ENCODE measurements at regions not wholly inside any gene's neighbourhood (a gene's known extent, or its start where the extent isn't known, plus 50 kb on each side); places are given as distances from the start of the nearest gene placed in this dataset.

- no peaks in the 10 kb centered on the region for H3K4me1 Mint-ChIP-seq
- TF ChIP-seq CTCF (conservative IDR thresholded peaks at IDR 0.05), result no peak
- DNase-seq (ENCODE audit: low read depth, low spot score), result no peak
- no peak overlapping the region for H3K27ac Mint-ChIP-seq (ENCODE audit: unreplicated experiment)
- H3K27me3 Mint-ChIP-seq (ENCODE audit: low read depth), result peaks cover 3% of the 10 kb centered on the region
- no peak overlapping the region for H3K4me3 Mint-ChIP-seq
- H3K9me3 Mint-ChIP-seq, result peaks cover 3% of the 10 kb centered on the region
- H3K36me3 Mint-ChIP-seq (ENCODE audit: low read depth), result no peaks in the 10 kb centered on the region
Observed at GRCh38 chr3:148493631-148494030, 204.1 kb upstream of the AGTR1 start.

- DNase-seq (ENCODE audit: low read depth, low spot score), result no peak
- Mint-ChIP-seq H3K27ac (ENCODE audit: unreplicated experiment) (no peak overlapping the region), H3K27me3 (ENCODE audit: low read depth) (peaks cover 3% of the 10 kb centered on the region), H3K9me3 (peaks cover 1% of the 10 kb centered on the region), H3K4me1 (no peaks in the 10 kb centered on the region), H3K4me3 (no peak overlapping the region), H3K36me3 (ENCODE audit: low read depth) (no peaks in the 10 kb centered on the region)
- TF ChIP-seq CTCF (conservative IDR thresholded peaks at IDR 0.05), result no peak
Observed at GRCh38 chr3:148494451-148494850, 203.3 kb upstream of the AGTR1 start.

GRCh38 chr3:148500881-148501280 lies 196.8 kb upstream of the AGTR1 start:
- Mint-ChIP-seq H3K9me3 (no peaks in the 10 kb centered on the region), H3K36me3 (ENCODE audit: low read depth) (no peaks in the 10 kb centered on the region), H3K4me3 (no peak overlapping the region), H3K4me1 (peaks cover 10% of the 10 kb centered on the region), H3K27ac (ENCODE audit: unreplicated experiment) (no peak overlapping the region), H3K27me3 (ENCODE audit: low read depth) (peaks cover 3% of the 10 kb centered on the region)
- DNase-seq (ENCODE audit: low read depth, low spot score), result no peak
- TF ChIP-seq CTCF (conservative IDR thresholded peaks at IDR 0.05), result no peak

- Mint-ChIP-seq H3K36me3 (ENCODE audit: low read depth) (no peaks in the 10 kb centered on the region), H3K9me3 (no peaks in the 10 kb centered on the region), H3K27me3 (ENCODE audit: low read depth) (no peaks in the 10 kb centered on the region), H3K4me1 (no peaks in the 10 kb centered on the region), H3K27ac (ENCODE audit: unreplicated experiment) (no peak overlapping the region), H3K4me3 (no peak overlapping the region)
- DNase-seq (ENCODE audit: low read depth, low spot score), result no peak
- TF ChIP-seq CTCF (conservative IDR thresholded peaks at IDR 0.05), result no peak
Observed at GRCh38 chr3:148510116-148510515, 187.6 kb upstream of the AGTR1 start.

GRCh38 chr3:148510561-148510960 lies 187.1 kb upstream of the AGTR1 start:
- Mint-ChIP-seq H3K9me3 (no peaks in the 10 kb centered on the region), H3K36me3 (ENCODE audit: low read depth) (no peaks in the 10 kb centered on the region), H3K4me3 (no peak overlapping the region), H3K27me3 (ENCODE audit: low read depth) (no peaks in the 10 kb centered on the region), H3K4me1 (no peaks in the 10 kb centered on the region), H3K27ac (ENCODE audit: unreplicated experiment) (no peak overlapping the region)
- TF ChIP-seq CTCF (conservative IDR thresholded peaks at IDR 0.05), result no peak
- DNase-seq (ENCODE audit: low read depth, low spot score), result no peak

GRCh38 chr3:148512648-148513047 lies 185.1 kb upstream of the AGTR1 start:
- Mint-ChIP-seq H3K36me3 (ENCODE audit: low read depth) (no peaks in the 10 kb centered on the region), H3K4me1 (no peaks in the 10 kb centered on the region), H3K27ac (ENCODE audit: unreplicated experiment) (no peak overlapping the region), H3K9me3 (no peaks in the 10 kb centered on the region), H3K27me3 (ENCODE audit: low read depth) (no peaks in the 10 kb centered on the region), H3K4me3 (no peak overlapping the region)
- DNase-seq (ENCODE audit: low read depth, low spot score), result no peak
- no peak for TF ChIP-seq CTCF (conservative IDR thresholded peaks at IDR 0.05)

Measured in neural crest cell (in vitro differentiated cells).